NCI-H146 (cell line): ENCODE measurements at regions not wholly inside any gene's neighbourhood (a gene's known extent, or its start where the extent isn't known, plus 50 kb on each side); places are given as distances from the start of the nearest gene placed in this dataset.
"Not testable (repeated sequence)": the region's sequence is repeated elsewhere in the genome, so short reads cannot be mapped to it uniquely, and the experiment has no call there.

ENCODE experiments used
- DNase-seq: peaks from one replicate; lab custom pipeline; 2025; lab: John Stamatoyannopoulos, UW

DNA sequence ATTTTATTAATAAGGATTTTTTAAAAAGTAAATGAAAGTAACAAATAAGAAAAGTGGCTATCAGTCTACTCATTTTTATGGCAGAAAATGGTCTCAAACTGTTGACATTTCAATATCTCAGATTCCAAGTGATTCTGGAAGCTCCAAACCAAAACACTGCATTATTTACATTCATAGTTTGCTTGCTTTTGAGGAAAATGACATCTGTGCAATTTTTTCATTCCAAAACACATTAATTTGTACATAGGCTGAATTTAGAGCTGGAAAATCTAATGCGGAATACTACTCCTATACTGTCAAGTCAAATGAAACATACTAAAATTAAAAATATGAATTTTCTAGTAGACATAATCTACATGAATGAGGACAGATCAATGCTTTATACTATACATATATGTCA is 1047.6 kb downstream of the CDH9 start:
- no peak for DNase-seq

DNA sequence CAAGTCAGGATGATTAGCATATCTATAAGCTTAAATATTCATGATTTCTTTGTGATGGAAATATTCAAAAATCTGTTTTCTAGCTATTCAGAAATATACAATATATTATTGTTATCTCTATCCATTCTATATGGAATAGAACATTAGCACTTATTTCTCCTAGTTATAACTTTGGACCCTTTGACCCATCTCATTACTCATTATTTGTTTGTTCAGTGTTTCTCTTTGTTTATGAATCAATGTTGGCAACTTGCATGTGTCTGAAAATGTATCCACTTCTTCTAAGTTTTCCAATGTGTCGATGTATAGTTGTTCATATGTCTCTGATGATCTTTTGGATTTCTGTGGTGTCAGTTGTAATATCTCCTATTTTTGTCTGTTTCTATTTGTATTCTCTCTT is 1059.3 kb downstream of the CDH9 start:
- no peak for DNase-seq

DNA sequence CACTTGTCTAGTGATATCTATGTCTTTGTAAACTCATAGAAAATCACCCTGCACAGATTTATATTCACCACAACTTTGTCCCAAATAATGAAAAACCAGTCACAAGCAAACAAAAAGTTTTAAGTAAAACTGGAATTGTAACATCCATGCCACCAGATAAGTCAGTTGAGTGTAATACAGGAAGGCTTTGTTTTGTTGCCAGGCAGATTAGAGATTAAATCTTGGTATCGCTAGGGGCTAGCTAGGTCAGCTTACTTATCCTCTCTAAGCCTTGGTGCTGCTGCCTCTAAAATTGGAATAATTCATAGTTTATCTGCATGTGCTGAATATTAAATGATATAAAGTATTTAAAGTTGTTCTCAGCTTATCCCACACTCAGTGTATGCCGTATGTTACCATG is 1062.5 kb downstream of the CDH9 start:
- no peak for DNase-seq

GRCh38 chr5:25974451-25974850 is 1063.9 kb downstream of the CDH9 start:
- DNase-seq, result no peak

- no peak for DNase-seq
These were observed 1067.4 kb downstream of the CDH9 start for GRCh38 chr5:25970906-25971489.

DNA sequence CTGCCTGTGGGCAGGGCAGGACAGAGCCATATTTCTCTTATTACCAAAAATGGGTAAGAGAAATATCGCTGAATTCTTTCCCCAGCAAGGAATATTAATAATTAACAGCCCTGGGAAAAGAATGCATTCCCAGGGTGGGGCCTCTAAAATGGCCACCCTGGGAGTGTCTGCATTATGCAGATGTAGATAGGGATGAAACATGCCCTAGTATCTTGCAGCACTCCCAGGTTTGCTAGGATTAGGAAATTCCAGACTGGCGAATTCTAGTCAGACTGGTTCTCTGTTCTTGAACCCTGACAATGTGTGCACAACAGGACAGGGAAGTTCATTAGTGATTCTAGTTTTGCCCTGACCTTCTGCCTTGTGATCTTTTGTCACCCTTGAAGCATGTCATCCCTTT is 1069.3 kb downstream of the CDH9 start:
- DNase-seq, result not testable (repeated sequence)

- DNase-seq, result no peak
These were observed 1074.4 kb downstream of the CDH9 start for GRCh38 chr5:25964009-25964372.

DNA sequence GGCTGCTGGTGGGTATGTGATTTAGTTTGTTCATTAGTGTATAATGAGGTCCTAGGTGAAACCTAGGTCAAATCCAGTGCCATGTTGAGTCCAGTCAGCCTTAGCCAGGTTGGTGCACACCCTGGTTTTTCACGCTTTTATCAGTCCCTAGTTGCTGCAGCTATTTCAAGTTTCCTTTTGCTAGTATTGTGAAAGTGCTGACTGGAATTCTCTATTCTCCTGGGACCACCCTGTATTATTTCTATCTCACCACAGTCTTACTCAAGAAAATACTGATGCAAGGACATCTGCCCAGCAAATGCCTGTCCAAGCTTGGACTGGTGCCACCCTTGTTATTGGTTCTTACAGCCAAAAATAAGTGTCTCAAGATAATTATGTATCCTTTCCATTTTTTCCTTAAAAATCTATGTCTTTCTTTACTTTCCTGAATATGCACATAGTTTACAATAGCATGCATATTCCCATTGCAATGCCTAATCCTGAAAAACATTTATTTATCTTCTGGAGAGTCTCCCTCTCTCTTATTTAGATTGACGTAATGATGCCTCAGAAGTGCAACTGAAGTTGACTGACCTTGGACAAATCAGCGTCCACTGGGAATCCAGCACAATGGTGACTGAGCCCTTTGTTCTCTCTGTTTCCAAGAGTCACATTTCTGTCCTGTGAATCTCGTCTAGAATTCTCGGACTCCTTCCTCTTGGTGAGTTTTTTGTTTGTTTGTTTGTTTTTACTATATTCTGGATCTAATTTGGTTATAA is 1075.0 kb downstream of the CDH9 start:
- no peak for DNase-seq

GRCh38 chr5:25955337-25955736 is 1083.0 kb downstream of the CDH9 start:
- DNase-seq, result no peak

GRCh38 chr5:25950681-25951080 is 1087.7 kb downstream of the CDH9 start:
- DNase-seq, result no peak

DNA sequence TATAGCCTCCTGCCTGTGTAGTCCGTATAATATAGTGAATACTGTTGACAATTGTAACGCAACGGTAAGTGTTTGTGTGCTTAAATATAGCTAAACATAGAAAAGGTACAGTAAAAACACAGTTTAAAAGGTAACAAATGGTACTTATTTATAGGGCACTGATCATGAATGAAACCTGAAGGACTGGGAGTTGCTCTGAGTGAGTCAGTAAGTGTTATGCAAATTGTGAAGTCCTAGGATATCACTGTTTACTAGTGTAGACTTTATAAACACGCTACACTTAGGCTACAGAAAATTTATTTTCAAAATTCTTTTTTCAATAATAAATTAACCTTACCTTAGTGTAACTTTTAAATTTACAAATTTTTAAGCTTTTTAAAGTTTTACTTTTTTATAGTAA is 1090.1 kb downstream of the CDH9 start:
- no peak for DNase-seq

- DNase-seq, result no peak
These were observed 1093.6 kb downstream of the CDH9 start for GRCh38 chr5:25944786-25945185.

DNA sequence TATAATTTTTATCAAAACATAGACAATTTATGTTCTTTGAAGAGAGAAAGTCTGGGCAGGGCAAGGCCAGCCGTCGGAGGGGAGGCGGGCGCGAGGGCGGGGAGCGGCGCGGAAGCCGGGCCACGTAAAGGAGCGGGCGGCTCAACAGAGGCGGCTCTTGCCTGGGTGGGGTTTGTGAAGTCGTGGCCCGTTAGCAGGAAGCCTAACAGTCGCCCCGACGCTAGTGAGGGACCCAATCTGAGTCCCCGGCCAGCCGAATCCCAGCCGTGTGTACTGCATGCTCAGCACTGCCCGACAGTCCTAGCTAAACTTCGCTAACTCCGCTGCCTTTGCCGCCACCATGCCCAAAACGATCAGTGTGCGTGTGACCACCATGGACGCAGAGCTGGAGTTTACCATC is 1129.2 kb downstream of the CDH9 start:
- DNase-seq, result no peak

GRCh38 chr5:25905646-25906045 is 1132.7 kb downstream of the CDH9 start:
- DNase-seq, result no peak

DNA sequence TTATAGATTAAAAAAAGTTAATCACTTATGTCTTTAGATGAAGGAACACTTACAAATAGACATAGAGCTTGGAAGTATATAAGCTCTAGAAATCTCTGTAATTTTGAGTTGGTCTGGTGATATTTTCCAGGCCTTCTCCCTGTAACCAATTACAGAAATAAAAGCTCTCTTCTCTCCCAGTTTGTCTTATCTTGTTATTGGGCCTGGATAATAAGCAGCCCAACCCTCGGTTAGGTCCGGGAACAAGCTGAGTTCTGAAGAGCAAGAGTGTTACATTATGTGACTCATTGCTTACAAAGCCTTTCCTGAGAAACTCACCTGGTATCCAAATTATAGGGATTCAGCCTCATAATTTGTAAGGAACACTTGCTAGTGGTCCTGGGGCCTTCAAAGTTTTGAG is 1146.2 kb downstream of the CDH9 start:
- DNase-seq, result no peak

DNA sequence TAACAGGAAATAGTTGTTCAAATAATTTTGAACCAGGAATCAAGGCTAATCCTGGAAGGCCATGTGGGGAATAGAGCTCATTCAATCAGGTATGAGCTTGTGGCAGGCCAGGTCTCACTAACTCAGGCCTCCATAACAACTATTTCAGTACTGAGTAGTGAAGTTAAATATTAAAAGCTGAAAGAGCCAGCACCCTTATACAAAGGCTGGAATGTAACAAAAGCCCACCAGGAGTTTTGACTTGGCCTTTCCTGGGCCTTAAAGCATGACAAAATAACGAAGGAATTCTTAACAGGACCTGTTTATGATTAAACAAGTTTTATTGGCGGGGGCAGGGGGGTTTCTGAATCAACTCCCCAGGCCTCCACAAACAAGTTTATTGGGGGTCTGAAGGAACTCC is 1146.7 kb downstream of the CDH9 start:
- no peak for DNase-seq

- no peak for DNase-seq
These were observed 1156.9 kb downstream of the CDH9 start for GRCh38 chr5:25881318-25882036.

DNA sequence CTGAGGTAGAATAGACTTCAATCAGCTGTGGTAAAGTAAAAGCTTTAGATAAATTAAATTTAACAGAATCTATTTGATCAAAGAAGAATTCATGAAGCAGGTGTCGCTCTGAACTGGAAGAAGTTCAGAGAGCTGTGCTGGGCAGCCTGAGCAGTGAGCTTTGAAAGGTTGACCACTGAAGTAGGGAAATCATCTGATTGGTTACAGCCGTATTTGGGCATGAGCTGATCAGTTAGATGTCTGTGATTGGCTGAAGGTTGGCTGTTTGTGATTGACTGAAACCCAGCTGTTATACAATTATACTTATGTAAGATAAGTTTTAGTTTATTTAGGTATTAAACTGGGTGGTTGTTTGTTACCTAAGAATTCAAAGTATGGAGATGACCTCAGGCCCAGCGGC is 1174.6 kb downstream of the CDH9 start:
- no peak for DNase-seq

- DNase-seq, result no peak
These were observed 1176.1 kb downstream of the CDH9 start for GRCh38 chr5:25862276-25862675.

- DNase-seq, result peak; percentile 57
These were observed 1180.4 kb downstream of the CDH9 start for GRCh38 chr5:25858019-25858418.

GRCh38 chr5:25851301-25851700 is 1187.1 kb downstream of the CDH9 start:
- DNase-seq, result peak; percentile 39

DNA sequence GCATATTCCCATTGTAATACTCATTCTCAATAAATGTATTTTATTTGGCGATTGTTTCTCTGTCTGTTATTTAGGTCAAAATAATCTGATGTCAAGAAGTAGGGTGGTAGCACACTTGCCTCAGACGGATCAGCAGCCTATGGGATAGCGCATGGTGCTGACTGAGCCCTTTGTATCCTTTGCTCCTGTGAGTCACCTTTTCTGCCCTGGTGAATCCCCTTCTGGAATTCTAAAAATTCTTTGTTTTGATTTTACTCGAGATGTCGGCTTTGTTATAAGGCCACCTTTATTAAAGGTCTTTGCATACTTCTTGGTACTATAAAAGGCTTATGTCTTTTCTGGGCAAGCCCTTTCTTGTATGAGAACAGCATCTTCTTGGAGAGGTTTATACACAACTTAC is 1187.8 kb downstream of the CDH9 start:
- DNase-seq, result no peak

DNA sequence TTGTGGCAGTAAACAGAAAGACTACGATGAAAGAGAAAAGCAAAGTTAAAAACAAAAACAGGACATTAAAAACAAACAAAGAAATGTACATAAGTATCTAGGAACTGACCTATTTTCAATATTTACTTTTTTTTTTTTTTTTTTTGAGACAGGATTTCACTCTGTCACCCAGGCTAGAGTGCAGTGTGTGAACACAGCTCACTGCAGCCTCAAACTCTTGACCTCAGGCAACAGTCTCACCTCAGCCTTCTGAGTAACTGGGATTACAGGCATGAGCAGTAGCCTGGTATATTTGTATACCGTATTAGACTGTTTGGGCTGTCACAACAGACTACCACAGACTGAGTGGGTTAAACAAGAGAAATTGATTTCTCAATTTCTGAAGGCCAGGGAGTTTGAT is 1189.1 kb downstream of the CDH9 start:
- DNase-seq, result no peak
